Liver (tissue), 8 donors: ENCODE measurements at regions not wholly inside any gene's neighbourhood (a gene's known extent, or its start where the extent isn't known, plus 50 kb on each side); places are given as distances from the start of the nearest gene placed in this dataset.

Source experiments
- DNase-seq: peaks from one replicate; pipeline ENCODE4 v3.0.0-alpha.2; 2017; ENCODE audit warnings: low spot score
- H3K27ac ChIP-seq, 2 donors: one replicate each; pipeline ENCODE4 v1.7.0; 2013; ENCODE audit warnings: inconsistent platforms in 2 of 2, low read length in 2 of 2, control low read depth in 1 of 2, low read depth in 1 of 2, mild to moderate bottlenecking in 1 of 2
- H3K27me3 ChIP-seq, 4 donors: one replicate each; pipeline versions ENCODE4 v1.6.1 to v1.7.0; 2013; ENCODE audit warnings: low read length in 3 of 4, inconsistent platforms in 1 of 4, mild to moderate bottlenecking in 1 of 4, moderate library complexity in 1 of 4; ENCODE audit not compliant: control insufficient read depth in 4 of 4, insufficient read depth in 4 of 4
- H3K36me3 ChIP-seq, 4 donors: one replicate each; pipeline versions ENCODE4 v1.6.1 to v1.7.0; 2013; ENCODE audit warnings: low read length in 3 of 4, mild to moderate bottlenecking in 3 of 4, low read depth in 1 of 4, moderate library complexity in 1 of 4; ENCODE audit not compliant: control insufficient read depth in 4 of 4, insufficient read depth in 3 of 4
- H3K4me1 ChIP-seq, 4 donors: one replicate each; pipeline versions ENCODE4 v1.6.1 to v1.7.0; 2013; ENCODE audit warnings: low read length in 3 of 4, mild to moderate bottlenecking in 3 of 4, moderate library complexity in 1 of 4; ENCODE audit not compliant: control insufficient read depth in 4 of 4, insufficient read depth in 4 of 4
- H3K4me3 ChIP-seq, 3 donors: one replicate each; pipeline versions ENCODE4 v1.6.1 to v1.7.0; 2013; ENCODE audit warnings: low read length in 3 of 3, control low read depth in 1 of 3, low read depth in 1 of 3, mild to moderate bottlenecking in 1 of 3
- H3K9ac ChIP-seq, 2 donors: one replicate each; pipeline ENCODE4 v1.7.0; 2013; ENCODE audit warnings: low read length in 2 of 2, mild to moderate bottlenecking in 2 of 2, moderate library complexity in 2 of 2, control low read depth in 1 of 2, low read depth in 1 of 2
- H3K9me3 ChIP-seq, 4 donors: one replicate each; pipeline versions ENCODE4 v1.6.1 to v1.7.0; 2013; ENCODE audit warnings: low read length in 3 of 4; ENCODE audit not compliant: control insufficient read depth in 4 of 4
- CTCF ChIP-seq: fragments of 150-350 bp; IDR thresholded peaks from 2 replicates; pipeline ENCODE4 v1.5.1; 2017; ENCODE audit warnings: improper control_type of control experiment, low read depth, low read length; ENCODE audit not compliant: missing input control
- EGR1 ChIP-seq, 2 donors: IDR thresholded peaks; 2 replicates each; pipeline ENCODE4 v1.6.1; 2016 to 2018; ENCODE audit warnings: antibody characterized with exemption in 2 of 2, low read depth in 2 of 2
- FOXA1 ChIP-seq: IDR thresholded peaks from 2 replicates; pipeline ENCODE4 v1.6.1; 2016; ENCODE audit warnings: antibody characterized with exemption
- FOXA2 ChIP-seq: IDR thresholded peaks from 2 replicates; pipeline ENCODE4 v1.6.1; 2016; ENCODE audit warnings: antibody characterized with exemption
- HNF4A ChIP-seq, 2 donors: conservative IDR thresholded peaks; 2 replicates each; pipeline ENCODE4 v1.6.1; 2016; ENCODE audit warnings: antibody characterized with exemption in 2 of 2, mild to moderate bottlenecking in 2 of 2
- HNF4G ChIP-seq: IDR thresholded peaks from 2 replicates; pipeline ENCODE4 v1.6.1; 2016; ENCODE audit warnings: antibody characterized with exemption
- JUND ChIP-seq, 2 donors: IDR thresholded peaks; 2 replicates each; pipeline ENCODE4 v1.6.1; 2016; ENCODE audit warnings: antibody characterized with exemption in 2 of 2
- NR2F2 ChIP-seq: IDR thresholded peaks from 2 replicates; pipeline ENCODE4 v1.6.1; 2016; ENCODE audit warnings: antibody characterized with exemption
- RAD21 ChIP-seq, 2 donors: IDR thresholded peaks; 2 replicates each; pipeline ENCODE4 v1.6.1; 2016; ENCODE audit warnings: antibody characterized with exemption in 2 of 2, mild to moderate bottlenecking in 2 of 2
- REST ChIP-seq: IDR thresholded peaks from 2 replicates; pipeline ENCODE4 v1.6.1; 2016; ENCODE audit warnings: antibody characterized with exemption, mild to moderate bottlenecking
- RXRA ChIP-seq, 2 donors: IDR thresholded peaks; 2 replicates each; pipeline ENCODE4 v1.6.1; 2017 to 2018; ENCODE audit warnings: antibody characterized with exemption in 2 of 2, mild to moderate bottlenecking in 1 of 2
- SP1 ChIP-seq: IDR thresholded peaks from 2 replicates; pipeline ENCODE4 v1.6.1; 2018; ENCODE audit warnings: antibody characterized with exemption, mild to moderate bottlenecking
- YY1 ChIP-seq: IDR thresholded peaks from 2 replicates; pipeline ENCODE4 v1.6.1; 2016; ENCODE audit warnings: antibody characterized with exemption, mild to moderate bottlenecking
- WGBS: extraction: QIAGEN DNeasy Blood & Tissue Kit; methylation state at CpG from one replicate; pipeline ENCODE4 v1.1.7; 2013; 5-methylcytosine and 5-hydroxymethylcytosine counted together
- TF ChIP-seq, protein P1 (sequence below): IDR thresholded peaks from 2 replicates; pipeline ENCODE4 v1.6.1; 2016; ENCODE audit warnings: antibody characterized with exemption
- TF ChIP-seq, protein P2 (sequence below): IDR thresholded peaks from 2 replicates; pipeline ENCODE4 v1.6.1; 2016; ENCODE audit warnings: antibody characterized with exemption
- TF ChIP-seq, protein P3 (sequence below): IDR thresholded peaks from 2 replicates; pipeline ENCODE4 v1.6.1; 2016; ENCODE audit warnings: antibody characterized with exemption
- donor health status: healthy.
- donor health status: healthy.
- donor health status: healthy.
- donor health status: healthy.
- donor health status: healthy.

DNA sequence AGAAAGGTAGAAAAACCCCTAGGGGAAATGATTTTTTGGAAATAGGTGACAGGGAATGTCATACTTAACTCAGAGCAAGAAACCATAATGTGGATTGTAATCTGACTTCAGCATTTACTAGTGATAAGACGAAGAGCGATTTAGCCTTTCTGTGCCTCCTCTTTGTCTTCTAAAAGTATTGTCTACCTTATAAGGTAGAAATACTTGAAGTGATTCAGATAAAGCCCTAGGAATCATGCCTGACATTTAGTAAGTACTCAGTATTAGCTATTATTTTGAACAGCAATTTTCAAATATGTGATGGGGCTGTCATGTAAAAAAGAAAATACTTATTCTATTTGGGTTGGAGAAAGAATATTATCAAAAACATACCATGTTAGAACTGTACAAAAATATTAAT is 525.9 kb upstream of the EYS start:
- TF ChIP-seq HNF4A (conservative IDR thresholded peaks at IDR 0.05) (no peak), CTCF (no peak), RXRA (IDR thresholded peaks at IDR 0.05) (no peak), FOXA2 (no peak), NR2F2 (no peak), RAD21 (IDR thresholded peaks at IDR 0.05) (no peak), EGR1 (IDR thresholded peaks at IDR 0.05; ENCODE audit: low read depth in 2 of 2) (no peak), FOXA1 (no peak), SP1 (no peak), JUND (IDR thresholded peaks at IDR 0.05) (no peak), HNF4G (no peak), REST (no peak), YY1 (no peak)
- TF ChIP-seq, protein P1, sequence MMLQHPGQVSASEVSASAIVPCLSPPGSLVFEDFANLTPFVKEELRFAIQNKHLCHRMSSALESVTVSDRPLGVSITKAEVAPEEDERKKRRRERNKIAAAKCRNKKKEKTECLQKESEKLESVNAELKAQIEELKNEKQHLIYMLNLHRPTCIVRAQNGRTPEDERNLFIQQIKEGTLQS: no peak
- TF ChIP-seq, protein P2, sequence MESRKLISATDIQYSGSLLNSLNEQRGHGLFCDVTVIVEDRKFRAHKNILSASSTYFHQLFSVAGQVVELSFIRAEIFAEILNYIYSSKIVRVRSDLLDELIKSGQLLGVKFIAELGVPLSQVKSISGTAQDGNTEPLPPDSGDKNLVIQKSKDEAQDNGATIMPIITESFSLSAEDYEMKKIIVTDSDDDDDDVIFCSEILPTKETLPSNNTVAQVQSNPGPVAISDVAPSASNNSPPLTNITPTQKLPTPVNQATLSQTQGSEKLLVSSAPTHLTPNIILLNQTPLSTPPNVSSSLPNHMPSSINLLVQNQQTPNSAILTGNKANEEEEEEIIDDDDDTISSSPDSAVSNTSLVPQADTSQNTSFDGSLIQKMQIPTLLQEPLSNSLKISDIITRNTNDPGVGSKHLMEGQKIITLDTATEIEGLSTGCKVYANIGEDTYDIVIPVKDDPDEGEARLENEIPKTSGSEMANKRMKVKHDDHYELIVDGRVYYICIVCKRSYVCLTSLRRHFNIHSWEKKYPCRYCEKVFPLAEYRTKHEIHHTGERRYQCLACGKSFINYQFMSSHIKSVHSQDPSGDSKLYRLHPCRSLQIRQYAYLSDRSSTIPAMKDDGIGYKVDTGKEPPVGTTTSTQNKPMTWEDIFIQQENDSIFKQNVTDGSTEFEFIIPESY: no peak
- TF ChIP-seq, protein P3, sequence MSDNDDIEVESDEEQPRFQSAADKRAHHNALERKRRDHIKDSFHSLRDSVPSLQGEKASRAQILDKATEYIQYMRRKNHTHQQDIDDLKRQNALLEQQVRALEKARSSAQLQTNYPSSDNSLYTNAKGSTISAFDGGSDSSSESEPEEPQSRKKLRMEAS: no peak
- no peak overlapping the region for H3K9ac ChIP-seq
- no peak overlapping the region for H3K27ac ChIP-seq
- H3K36me3 ChIP-seq: no peaks in the 10 kb centered on the region
- no peaks in the 10 kb centered on the region for H3K9me3 ChIP-seq
- DNase-seq: no peak
- 57% methylated on average over 2 of the region's 2 CpGs for WGBS
- H3K4me3 ChIP-seq: no peak overlapping the region
- H3K27me3 ChIP-seq: no peaks in the 10 kb centered on the region
- no peaks in the 10 kb centered on the region for H3K4me1 ChIP-seq

DNA sequence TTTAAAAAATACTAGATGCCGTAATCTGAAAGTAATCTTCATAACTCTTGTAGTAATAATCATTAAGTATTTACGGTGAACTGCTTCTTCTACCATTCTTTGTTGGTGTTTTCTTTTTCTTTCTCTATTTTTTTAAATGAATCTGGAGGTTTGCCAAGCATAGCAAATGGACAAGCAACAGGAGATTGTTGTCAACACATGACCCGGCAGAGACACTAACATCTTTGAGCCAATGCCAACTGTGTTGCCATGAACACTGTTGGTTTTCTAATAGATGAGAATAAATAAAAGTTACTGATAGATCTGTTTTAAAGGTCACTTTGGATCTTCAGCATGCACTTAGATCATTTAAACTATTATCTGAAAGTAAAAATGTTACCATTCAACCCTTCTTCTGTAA is 523.6 kb upstream of the EYS start:
- Histone ChIP-seq H3K4me3 (no peak overlapping the region), H3K36me3 (no peaks in the 10 kb centered on the region), H3K27ac (no peak overlapping the region), H3K27me3 (no peaks in the 10 kb centered on the region), H3K9ac (no peak overlapping the region), H3K9me3 (no peaks in the 10 kb centered on the region), H3K4me1 (no peaks in the 10 kb centered on the region)
- no peak for DNase-seq
- 72% methylated on average over 3 of the region's 3 CpGs for WGBS
- TF ChIP-seq, protein P3: no peak
- TF ChIP-seq REST (no peak), FOXA1 (no peak), HNF4G (no peak), HNF4A (conservative IDR thresholded peaks at IDR 0.05) (no peak), FOXA2 (no peak), JUND (IDR thresholded peaks at IDR 0.05) (no peak)
- TF ChIP-seq, protein P1: no peak
- TF ChIP-seq, protein P2: no peak
